ENCODE measurements at regions not wholly inside any gene's neighbourhood (a gene's known extent, or its start where the extent isn't known, plus 50 kb on each side); places are given as distances from the start of the nearest gene placed in this dataset.

GRCh38 chr13:58446979-58447378 is 815.4 kb downstream of the PCDH17 start:
- no peak for DNase-seq
- intact Hi-C loops (cut with micrococcal nuclease), result no loop called here

GRCh38 chr13:58452123-58452623 is 820.6 kb downstream of the PCDH17 start:
- H3K4me1 ChIP-seq (ENCODE audit: insufficient read depth, low read length), result no peaks in the 10 kb centered on the region
- TF ChIP-seq EZH2 (IDR thresholded peaks at IDR 0.05; ENCODE audit: low read length, unreplicated experiment) (no peak), EZH2phosphoT487 (IDR thresholded peaks at IDR 0.05; ENCODE audit: borderline replicate concordance, low read length) (no peak), CTCF (conservative IDR thresholded peaks at IDR 0.05; ENCODE audit: low read depth, low read length) (no peak)
- POLR2A ChIA-PET (ENCODE audit: unreplicated experiment), result no interaction called here
- no peaks in the 10 kb centered on the region for H3K27me3 ChIP-seq (ENCODE audit: low read length)
- no peak overlapping the region for H3K9ac ChIP-seq (ENCODE audit: low read length)
- H3K36me3 ChIP-seq (ENCODE audit: low read depth, low read length), result no peaks in the 10 kb centered on the region
- no peak overlapping the region for H3K4me3 ChIP-seq (ENCODE audit: low read length)
- BruUV-seq (replicated peaks), result no TSS peak
- no peaks in the 10 kb centered on the region for H3K9me2 ChIP-seq (replicated peaks; ENCODE audit: low read length)
- H2AFZ ChIP-seq (ENCODE audit: low read length), result no peak overlapping the region
- H4K20me1 ChIP-seq (ENCODE audit: low read length), result no peaks in the 10 kb centered on the region
- intact Hi-C loops (cut with micrococcal nuclease), result no loop called here
- H3K27ac ChIP-seq (ENCODE audit: low read length), result no peak overlapping the region
- H3F3A ChIP-seq (ENCODE audit: low read length, unreplicated experiment), result no peaks in the 10 kb centered on the region
- no peak overlapping the region for H3K4me2 ChIP-seq (ENCODE audit: low read length)
- no peaks in the 10 kb centered on the region for H3K79me2 ChIP-seq (ENCODE audit: low read length)
- ATAC-seq (no peak), DNase-seq (no peak)
- CTCF ChIA-PET, result no interaction called here
- no peaks in the 10 kb centered on the region for H3K9me3 ChIP-seq (ENCODE audit: low read length)

More at GRCh38 chr13:58446979-58447378, 815.4 kb downstream of the PCDH17 start:
- Histone ChIP-seq H2AFZ (ENCODE audit: low read length) (no peak overlapping the region), H3K9me3 (ENCODE audit: low read length) (no peaks in the 10 kb centered on the region), H3K36me3 (ENCODE audit: low read depth, low read length) (no peaks in the 10 kb centered on the region), H3K79me2 (ENCODE audit: low read length) (no peaks in the 10 kb centered on the region), H3K27ac (ENCODE audit: low read length) (no peak overlapping the region), H3K27me3 (ENCODE audit: low read length) (no peaks in the 10 kb centered on the region), H3K4me2 (ENCODE audit: low read length) (no peak overlapping the region), H3K4me1 (ENCODE audit: insufficient read depth, low read length) (no peaks in the 10 kb centered on the region), H3K4me3 (ENCODE audit: low read length) (no peak overlapping the region), H3F3A (ENCODE audit: low read length, unreplicated experiment) (no peaks in the 10 kb centered on the region), H4K20me1 (ENCODE audit: low read length) (no peaks in the 10 kb centered on the region), H3K9me2 (replicated peaks; ENCODE audit: low read length) (no peaks in the 10 kb centered on the region), H3K9ac (ENCODE audit: low read length) (no peak overlapping the region)
- BruUV-seq (replicated peaks), result no TSS peak
- no peak for ATAC-seq
- ChIA-PET CTCF (no interaction called here), POLR2A (ENCODE audit: unreplicated experiment) (no interaction called here)
- TF ChIP-seq EZH2 (IDR thresholded peaks at IDR 0.05; ENCODE audit: low read length, unreplicated experiment) (no peak), CTCF (conservative IDR thresholded peaks at IDR 0.05; ENCODE audit: low read depth, low read length) (no peak), EZH2phosphoT487 (IDR thresholded peaks at IDR 0.05; ENCODE audit: borderline replicate concordance, low read length) (no peak)

DNA sequence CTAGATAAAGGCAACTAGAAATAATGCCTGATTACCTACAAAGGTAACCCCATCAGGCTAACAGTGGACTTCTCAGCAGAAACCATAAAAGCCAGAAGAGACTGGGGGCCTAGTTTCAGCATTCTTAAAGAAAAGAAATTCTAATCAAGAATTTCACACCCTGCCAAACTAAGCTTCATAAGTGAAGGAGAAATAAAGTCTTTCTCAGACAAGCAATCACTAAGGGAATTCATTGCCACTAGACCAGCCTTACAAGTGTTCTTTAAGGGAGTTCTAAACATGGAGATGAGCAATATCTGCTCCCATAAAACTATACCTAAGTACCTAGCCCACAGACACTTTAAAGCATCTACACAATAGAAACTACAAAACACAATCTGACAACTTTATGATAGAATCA is 823.5 kb downstream of the PCDH17 start:
- ChIA-PET POLR2A (ENCODE audit: unreplicated experiment) (no interaction called here), CTCF (no interaction called here)
- H3K27ac ChIP-seq (ENCODE audit: low read length), result no peak overlapping the region
- no peak overlapping the region for H3K4me3 ChIP-seq (ENCODE audit: low read length)
- ATAC-seq, result no peak
- no peaks in the 10 kb centered on the region for H3K36me3 ChIP-seq (ENCODE audit: low read depth, low read length)
- H3K27me3 ChIP-seq (ENCODE audit: low read length), result no peaks in the 10 kb centered on the region
- H2AFZ ChIP-seq (ENCODE audit: low read length), result no peak overlapping the region
- H3K9ac ChIP-seq (ENCODE audit: low read length), result no peak overlapping the region
- BruUV-seq (replicated peaks), result no TSS peak
- no peaks in the 10 kb centered on the region for H3K79me2 ChIP-seq (ENCODE audit: low read length)
- TF ChIP-seq EZH2 (IDR thresholded peaks at IDR 0.05; ENCODE audit: low read length, unreplicated experiment) (no peak), CTCF (conservative IDR thresholded peaks at IDR 0.05; ENCODE audit: low read depth, low read length) (no peak), EZH2phosphoT487 (IDR thresholded peaks at IDR 0.05; ENCODE audit: borderline replicate concordance, low read length) (no peak)
- DNase-seq, result no peak
- H3K4me1 ChIP-seq (ENCODE audit: insufficient read depth, low read length), result no peaks in the 10 kb centered on the region
- intact Hi-C loops (cut with micrococcal nuclease), result no loop called here
- no peaks in the 10 kb centered on the region for H3F3A ChIP-seq (ENCODE audit: low read length, unreplicated experiment)
- H4K20me1 ChIP-seq (ENCODE audit: low read length), result no peaks in the 10 kb centered on the region
- H3K4me2 ChIP-seq (ENCODE audit: low read length), result no peak overlapping the region
- no peaks in the 10 kb centered on the region for H3K9me3 ChIP-seq (ENCODE audit: low read length)
- no peaks in the 10 kb centered on the region for H3K9me2 ChIP-seq (replicated peaks; ENCODE audit: low read length)
